ENCODE measurements at regions not wholly inside any gene's neighbourhood (a gene's known extent, or its start where the extent isn't known, plus 50 kb on each side); places are given as distances from the start of the nearest gene placed in this dataset.
A peak's percentile ranks its signal among the peaks of the same experiment; 100 is the strongest.

DNA sequence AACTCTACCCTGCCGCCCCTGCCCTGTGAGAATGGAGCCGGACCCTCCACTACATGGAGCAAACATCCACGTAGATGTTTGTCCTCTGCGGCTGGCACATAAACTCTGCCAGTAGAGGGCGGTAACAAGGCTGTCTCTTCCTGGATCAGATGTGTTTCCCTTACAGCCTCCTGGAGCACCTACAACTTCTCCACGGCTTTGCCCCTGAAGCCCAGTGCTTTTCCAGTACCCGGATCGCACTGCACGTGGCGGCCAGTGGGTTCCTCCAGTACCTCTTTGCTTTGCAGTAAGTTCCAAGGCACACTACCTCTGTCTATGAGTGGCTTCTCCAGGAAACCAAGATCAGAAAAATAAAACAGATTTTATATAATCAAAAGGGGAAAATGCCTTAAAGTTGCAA is 651.3 kb downstream of the DCDC2C start:
- H3K4me3 ChIP-seq, result no peak overlapping the region
- CTCF ChIA-PET, result no interaction called here
- peak in 1 of 2 experiments; percentile 62; a peak in 4 of 6 replicates for ATAC-seq
- peak in 1 of 2 experiments; percentile 39 for DNase-seq (ENCODE audit: low read depth in 1 of 2, low spot score in 1 of 2)
- H3K4me1 ChIP-seq, result no peaks in the 10 kb centered on the region
- no peak overlapping the region for H3K4me2 ChIP-seq
- no peak for FAIRE-seq
- TF ChIP-seq ZC3H11A (IDR thresholded peaks at IDR 0.05) (no peak), RAD21 (conservative IDR thresholded peaks at IDR 0.05 in 1 of 2, IDR thresholded peaks at IDR 0.05 in 1 of 2) (peak in 1 of 2 experiments; percentile 15; a peak in 1 of 5 replicates)
- peaks cover 9% of the 10 kb centered on the region; the same call in 2 of the 3 replicates for H3K9me3 ChIP-seq
- WGBS (ENCODE audit: missing lambda C conversion rate), result 11% methylated on average over 10 of the region's 10 CpGs
- POLR2A ChIA-PET, result no interaction called here
- H3K27ac ChIP-seq, result no peak overlapping the region

GRCh38 chr2:4356109-4356508 is 652.7 kb downstream of the DCDC2C start:
- no peaks in the 10 kb centered on the region for H3K4me1 ChIP-seq
- TF ChIP-seq CHD2 (IDR thresholded peaks at IDR 0.05; ENCODE audit: low read length, partially characterized antibody), result no peak
- 4% methylated on average over 3 of the region's 3 CpGs for WGBS (ENCODE audit: missing lambda C conversion rate)
- FAIRE-seq, result no peak
- no peak for DNase-seq (ENCODE audit: low read depth in 1 of 2, low spot score in 1 of 2)
- no peak overlapping the region for H3K4me2 ChIP-seq
- no peak overlapping the region for H3K4me3 ChIP-seq
- ChIA-PET CTCF (no interaction called here), POLR2A (no interaction called here)
- peaks cover 14% of the 10 kb centered on the region; the same call in 2 of the 3 replicates for H3K9me3 ChIP-seq
- no peak overlapping the region for H3K27ac ChIP-seq
- ATAC-seq, result no peak

- WGBS (ENCODE audit: missing lambda C conversion rate), result 6% methylated on average over 1 of the region's 1 CpG
Measured at GRCh38 chr2:4356541-4356940, 653.2 kb downstream of the DCDC2C start.

DNA sequence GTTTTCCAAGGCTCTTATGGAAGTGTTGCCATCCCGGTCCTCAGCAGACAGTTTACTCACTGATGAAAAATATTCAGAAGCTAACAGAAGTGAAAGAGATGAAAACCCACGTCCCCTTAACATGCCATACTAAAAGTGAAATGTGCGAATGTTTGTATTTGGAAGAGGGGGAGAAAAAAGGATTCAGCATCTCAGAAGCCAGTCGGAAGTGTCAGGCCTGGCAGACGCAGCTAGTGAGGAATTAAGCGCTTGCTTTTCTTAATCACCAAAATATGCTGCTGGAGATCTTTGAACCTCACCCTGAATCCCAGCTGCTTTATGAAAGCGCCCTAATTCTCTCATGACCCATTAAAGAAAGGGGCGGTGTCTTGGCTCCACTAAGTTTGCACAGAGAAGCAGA is 653.7 kb downstream of the DCDC2C start:
- H3K4me3 ChIP-seq, result no peak overlapping the region
- no peak for TF ChIP-seq BHLHE40 (IDR thresholded peaks at IDR 0.05; ENCODE audit: low read depth, low read length)
- no peak for TF ChIP-seq ESRRA (IDR thresholded peaks at IDR 0.05; ENCODE audit: borderline replicate concordance, low read length)
- no peak for TF ChIP-seq ZC3H11A (IDR thresholded peaks at IDR 0.05)
- TF ChIP-seq FOSL2 (IDR thresholded peaks at IDR 0.05), result no peak
- no peak for TF ChIP-seq FOSL2 (CRISPR knock-in tag; IDR thresholded peaks at IDR 0.05)
- TF ChIP-seq NFE2L2 (conservative IDR thresholded peaks at IDR 0.05; ENCODE audit: low read length), result no peak
- no peak for TF ChIP-seq ZSCAN20 (CRISPR knock-in tag; IDR thresholded peaks at IDR 0.05)
- 34% methylated on average over 8 of the region's 8 CpGs for WGBS (ENCODE audit: missing lambda C conversion rate)
- H3K27ac ChIP-seq, result no peak overlapping the region
- H3K4me1 ChIP-seq, result no peaks in the 10 kb centered on the region
- no peak overlapping the region for H3K4me2 ChIP-seq
- no peak for ATAC-seq
- H3K9me3 ChIP-seq, result peaks cover 18% of the 10 kb centered on the region; the same call in 2 of the 3 replicates
- POLR2A ChIA-PET, result no interaction called here
- CTCF ChIA-PET, result interaction anchor here (0.6 kb wide), 1 partner anchor 191 kb away, joined by 4 read pairs; no protein-coding TSS in a partner anchor
- no peak for FAIRE-seq
- no peak for DNase-seq (ENCODE audit: low read depth in 1 of 2, low spot score in 1 of 2)

More at GRCh38 chr2:4356541-4356940, 653.2 kb downstream of the DCDC2C start:
- no peak overlapping the region for H3K27ac ChIP-seq
- no peak for ATAC-seq
- no peak overlapping the region for H3K4me2 ChIP-seq
- no peak for DNase-seq (ENCODE audit: low read depth in 1 of 2, low spot score in 1 of 2)
- H3K4me1 ChIP-seq, result no peaks in the 10 kb centered on the region
- ChIA-PET POLR2A (no interaction called here), CTCF (interaction anchor here (0.6 kb wide), 1 partner anchor 190 kb away, joined by 4 read pairs; no protein-coding TSS in a partner anchor)
- H3K4me3 ChIP-seq, result no peak overlapping the region
- no peak for TF ChIP-seq EHF (CRISPR knock-in tag; IDR thresholded peaks at IDR 0.05)
- TF ChIP-seq SMC3 (IDR thresholded peaks at IDR 0.05), result no peak
- TF ChIP-seq RCOR1 (IDR thresholded peaks at IDR 0.05; ENCODE audit: low read depth, low read length), result no peak
- no peak for TF ChIP-seq TFCP2L1 (CRISPR knock-in tag; IDR thresholded peaks at IDR 0.05)
- no peak for TF ChIP-seq FOSL2 (IDR thresholded peaks at IDR 0.05)
- no peak for TF ChIP-seq FOSL2 (CRISPR knock-in tag; IDR thresholded peaks at IDR 0.05)
- TF ChIP-seq ZSCAN20 (CRISPR knock-in tag; IDR thresholded peaks at IDR 0.05), result no peak
- TF ChIP-seq MAX (IDR thresholded peaks at IDR 0.05), result no peak
- TF ChIP-seq CEBPB (IDR thresholded peaks at IDR 0.05), result no peak
- TF ChIP-seq POLR2AphosphoS2 (conservative IDR thresholded peaks at IDR 0.05; ENCODE audit: low read length), result no peak
- peaks cover 18% of the 10 kb centered on the region; the same call in 2 of the 3 replicates for H3K9me3 ChIP-seq
- no peak for FAIRE-seq

GRCh38 chr2:4358837-4359236 is 655.5 kb downstream of the DCDC2C start:
- ChIA-PET CTCF (interaction anchor here (0.8 kb wide), 1 partner anchor 13 kb away, joined by 3 read pairs; no protein-coding TSS in a partner anchor), POLR2A (no interaction called here)
- DNase-seq (ENCODE audit: low read depth in 1 of 2, low spot score in 1 of 2), result no peak
- TF ChIP-seq E2F6 (IDR thresholded peaks at IDR 0.05; ENCODE audit: borderline replicate concordance, low read depth), result no peak
- no peak for TF ChIP-seq CBX2 (IDR thresholded peaks at IDR 0.05; ENCODE audit: borderline replicate concordance, low read depth)
- TF ChIP-seq, protein P1, sequence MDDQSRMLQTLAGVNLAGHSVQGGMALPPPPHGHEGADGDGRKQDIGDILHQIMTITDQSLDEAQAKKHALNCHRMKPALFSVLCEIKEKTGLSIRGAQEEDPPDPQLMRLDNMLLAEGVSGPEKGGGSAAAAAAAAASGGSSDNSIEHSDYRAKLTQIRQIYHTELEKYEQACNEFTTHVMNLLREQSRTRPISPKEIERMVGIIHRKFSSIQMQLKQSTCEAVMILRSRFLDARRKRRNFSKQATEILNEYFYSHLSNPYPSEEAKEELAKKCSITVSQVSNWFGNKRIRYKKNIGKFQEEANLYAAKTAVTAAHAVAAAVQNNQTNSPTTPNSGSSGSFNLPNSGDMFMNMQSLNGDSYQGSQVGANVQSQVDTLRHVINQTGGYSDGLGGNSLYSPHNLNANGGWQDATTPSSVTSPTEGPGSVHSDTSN (IDR thresholded peaks at IDR 0.05), result no peak
- no peak for TF ChIP-seq MYC (IDR thresholded peaks at IDR 0.05; ENCODE audit: borderline replicate concordance, low read length)
- no peak for TF ChIP-seq FOSB (CRISPR knock-in tag; IDR thresholded peaks at IDR 0.05)
- no peak for TF ChIP-seq ZNF302 (CRISPR knock-in tag; IDR thresholded peaks at IDR 0.05)
- no peak for TF ChIP-seq RCOR1 (IDR thresholded peaks at IDR 0.05; ENCODE audit: low read depth, low read length)
- no peak for TF ChIP-seq RAD21 (conservative IDR thresholded peaks at IDR 0.05 in 1 of 2, IDR thresholded peaks at IDR 0.05 in 1 of 2)
- no peak for TF ChIP-seq TFCP2L1 (CRISPR knock-in tag; IDR thresholded peaks at IDR 0.05)
- TF ChIP-seq EHF (CRISPR knock-in tag; IDR thresholded peaks at IDR 0.05), result no peak
- no peak for TF ChIP-seq POLR2AphosphoS2 (conservative IDR thresholded peaks at IDR 0.05; ENCODE audit: low read length)
- TF ChIP-seq, protein P2, sequence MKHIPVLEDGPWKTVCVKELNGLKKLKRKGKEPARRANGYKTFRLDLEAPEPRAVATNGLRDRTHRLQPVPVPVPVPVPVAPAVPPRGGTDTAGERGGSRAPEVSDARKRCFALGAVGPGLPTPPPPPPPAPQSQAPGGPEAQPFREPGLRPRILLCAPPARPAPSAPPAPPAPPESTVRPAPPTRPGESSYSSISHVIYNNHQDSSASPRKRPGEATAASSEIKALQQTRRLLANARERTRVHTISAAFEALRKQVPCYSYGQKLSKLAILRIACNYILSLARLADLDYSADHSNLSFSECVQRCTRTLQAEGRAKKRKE (CRISPR knock-in tag; IDR thresholded peaks at IDR 0.05; ENCODE audit: low read depth), result no peak
- Histone ChIP-seq H3K4me2 (no peak overlapping the region), H3K27ac (no peak overlapping the region), H3K9me3 (peaks cover 18% of the 10 kb centered on the region; the same call in 2 of the 3 replicates), H3K4me1 (no peaks in the 10 kb centered on the region), H3K4me3 (no peak overlapping the region)
- WGBS (ENCODE audit: missing lambda C conversion rate), result 23% methylated on average over 5 of the region's 5 CpGs
- ATAC-seq, result no peak
- no peak for FAIRE-seq
